RWPE2 (cell line): ENCODE measurements at regions not wholly inside any gene's neighbourhood (a gene's known extent, or its start where the extent isn't known, plus 50 kb on each side); places are given as distances from the start of the nearest gene placed in this dataset.

Experiments used
- ATAC-seq: fragments of 200-7000 bp; cut with Tn5 transposase; 3 replicates; pipeline ENCODE4 v1.9.1; 2021; ENCODE audit warnings: low read depth
- DNase-seq: peaks from one replicate; pipeline ENCODE4 v3.0.0-alpha.2; 2020; ENCODE audit warnings: low spot score
- H3K27ac ChIP-seq: fragments of 450-650 bp; 2 replicates; pipeline ENCODE4 v1.5.1; 2017; ENCODE audit warnings: mild to moderate bottlenecking; ENCODE audit not compliant: poor library complexity, severe bottlenecking
- H3K27me3 ChIP-seq: fragments of 250-450 bp; sonication (Bioruptor Pico); 2 replicates; pipeline ENCODE4 v1.5.1; 2021; ENCODE audit warnings: mild to moderate bottlenecking, moderate library complexity; ENCODE audit not compliant: insufficient read depth, poor library complexity, severe bottlenecking
- H3K36me3 ChIP-seq: fragments of 250-450 bp; sonication (Bioruptor Pico); 2 replicates; pipeline ENCODE4 v1.5.1; 2020; ENCODE audit warnings: low read depth, mild to moderate bottlenecking, moderate library complexity
- H3K4me1 ChIP-seq: fragments of 250-450 bp; sonication (Bioruptor Pico); 2 replicates; pipeline ENCODE4 v1.5.1; 2021; ENCODE audit warnings: mild to moderate bottlenecking, moderate library complexity; ENCODE audit not compliant: insufficient read depth, poor library complexity, severe bottlenecking
- H3K4me3 ChIP-seq: fragments of 250-450 bp; sonication (Bioruptor Pico); 2 replicates; pipeline ENCODE4 v1.5.1; 2021; ENCODE audit warnings: mild to moderate bottlenecking, moderate library complexity; ENCODE audit not compliant: severe bottlenecking
- H3K9me3 ChIP-seq: fragments of 250-450 bp; sonication (Bioruptor Pico); 2 replicates; pipeline ENCODE4 v1.5.1; 2021; ENCODE audit warnings: mild to moderate bottlenecking, moderate library complexity; ENCODE audit not compliant: severe bottlenecking
- CTCF ChIP-seq: fragments of 450-650 bp; IDR thresholded peaks from one replicate; pipeline ENCODE4 v1.5.1; 2017; ENCODE audit warnings: mild to moderate bottlenecking, moderate library complexity; ENCODE audit not compliant: poor library complexity, severe bottlenecking

DNA sequence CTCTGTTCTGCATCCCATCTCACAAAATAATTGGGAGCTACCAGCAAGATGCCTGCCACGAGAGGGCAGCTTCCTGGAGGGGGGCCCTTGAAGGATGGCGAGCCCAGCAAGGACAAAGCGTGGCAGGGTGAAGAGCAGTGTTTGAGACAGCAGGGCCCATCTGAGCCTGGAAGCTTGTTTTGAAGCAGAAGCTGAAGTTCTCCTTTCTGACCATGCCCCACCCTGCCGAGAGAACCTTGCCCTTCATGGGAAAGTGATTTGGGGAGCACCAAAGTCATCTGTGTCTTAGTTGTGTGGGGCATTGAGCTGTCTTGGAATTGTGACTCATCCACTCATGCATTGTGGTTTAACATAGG is 216.3 kb downstream of the BCL11A start:
- Histone ChIP-seq H3K4me1 (no peaks in the 10 kb centered on the region), H3K4me3 (no peak overlapping the region), H3K9me3 (no peaks in the 10 kb centered on the region), H3K27me3 (no peaks in the 10 kb centered on the region), H3K36me3 (no peaks in the 10 kb centered on the region), H3K27ac (no peak overlapping the region)
- no peak for ATAC-seq
- no peak for TF ChIP-seq CTCF
- no peak for DNase-seq

GRCh38 chr2:60336442-60337141 is 216.9 kb downstream of the BCL11A start:
- DNase-seq = no peak
- no peak for TF ChIP-seq CTCF
- no peaks in the 10 kb centered on the region for H3K9me3 ChIP-seq
- no peak overlapping the region for H3K27ac ChIP-seq
- no peak overlapping the region for H3K4me3 ChIP-seq
- H3K36me3 ChIP-seq = no peaks in the 10 kb centered on the region
- no peak for ATAC-seq
- H3K4me1 ChIP-seq = no peaks in the 10 kb centered on the region
- H3K27me3 ChIP-seq = no peaks in the 10 kb centered on the region

GRCh38 chr2:60335533-60336237 is 217.8 kb downstream of the BCL11A start:
- H3K27ac ChIP-seq = no peak overlapping the region
- no peaks in the 10 kb centered on the region for H3K4me1 ChIP-seq
- no peaks in the 10 kb centered on the region for H3K27me3 ChIP-seq
- no peaks in the 10 kb centered on the region for H3K9me3 ChIP-seq
- no peak overlapping the region for H3K4me3 ChIP-seq
- TF ChIP-seq CTCF = no peak
- no peaks in the 10 kb centered on the region for H3K36me3 ChIP-seq
- DNase-seq (no peak), ATAC-seq (no peak)

- H3K27me3 ChIP-seq = no peaks in the 10 kb centered on the region
- no peaks in the 10 kb centered on the region for H3K36me3 ChIP-seq
- H3K9me3 ChIP-seq = no peaks in the 10 kb centered on the region
- H3K4me3 ChIP-seq = no peak overlapping the region
- H3K4me1 ChIP-seq = no peaks in the 10 kb centered on the region
- TF ChIP-seq CTCF = no peak
- no peak overlapping the region for H3K27ac ChIP-seq
- DNase-seq (no peak), ATAC-seq (no peak)
These were observed 218.8 kb downstream of the BCL11A start for GRCh38 chr2:60334610-60335009.

GRCh38 chr2:60333264-60333663 is 220.2 kb downstream of the BCL11A start:
- DNase-seq (no peak), ATAC-seq (no peak)
- H3K9me3 ChIP-seq = no peaks in the 10 kb centered on the region
- H3K4me1 ChIP-seq = no peaks in the 10 kb centered on the region
- no peak overlapping the region for H3K4me3 ChIP-seq
- H3K27me3 ChIP-seq = no peaks in the 10 kb centered on the region
- TF ChIP-seq CTCF = no peak
- H3K36me3 ChIP-seq = no peaks in the 10 kb centered on the region
- H3K27ac ChIP-seq = no peak overlapping the region
